Adrenal gland (tissue), 9 donors: ENCODE measurements at regions not wholly inside any gene's neighbourhood (a gene's known extent, or its start where the extent isn't known, plus 50 kb on each side); places are given as distances from the start of the nearest gene placed in this dataset.

Experiments
- DNase-seq, 7 donors: peaks; one replicate each; pipeline ENCODE4 v3.0.0-alpha.2; 2019 to 2020
- H3K27ac ChIP-seq, 5 donors: fragments of 200-600 bp; sonication (generic) in 4 of 5; 1 replicate in 3 of 5; 2 replicates in 2 of 5; pipeline versions ENCODE4 v1.5.1 to v1.8.0; 2016 to 2020; ENCODE audit warnings: mild to moderate bottlenecking in 1 of 5
- H3K27me3 ChIP-seq: fragments of 200-600 bp; 2 replicates; pipeline ENCODE4 v1.8.0; 2021
- H3K36me3 ChIP-seq, 2 donors: fragments of 200-600 bp; replicated peaks in 1 of 2; 1 replicate in 1 of 2; 2 replicates in 1 of 2; pipeline versions ENCODE4 v1.5.1 to v1.8.0; 2018 to 2022
- H3K4me1 ChIP-seq, 2 donors: fragments of 200-600 bp; replicated peaks in 1 of 2; 1 replicate in 1 of 2; 2 replicates in 1 of 2; pipeline versions ENCODE4 v1.5.1 to v1.8.0; 2018 to 2021
- H3K4me3 ChIP-seq, 4 donors: fragments of 200-600 bp; sonication (generic) in 3 of 4; one replicate each; pipeline ENCODE4 v1.5.1; 2016 to 2018
- H3K9me3 ChIP-seq, 3 donors: fragments of 200-600 bp; sonication (generic) in 1 of 3; replicated peaks in 1 of 3; 1 replicate in 2 of 3; 2 replicates in 1 of 3; pipeline versions ENCODE4 v1.5.1 to v1.8.0; 2016 to 2021
- POLR2A ChIP-seq, 2 donors: fragments of 450-650 bp; IDR thresholded peaks; one replicate each; pipeline ENCODE4 v1.6.1; 2017; ENCODE audit warnings: antibody characterized with exemption in 2 of 2, mild to moderate bottlenecking in 2 of 2, moderate library complexity in 1 of 2
- WGBS, 4 donors: extraction: QIAGEN DNeasy Blood & Tissue Kit in 2 of 4; methylation state at CpG; one replicate each; pipeline versions ENCODE4 v1.1.5 to v1.1.7; 2013 to 2017; 5-methylcytosine and 5-hydroxymethylcytosine counted together
- intact Hi-C, 2 donors: fragments of 100-400 bp; cut with DNase I; formaldehyde crosslinking; loops; one replicate each; pipeline versions ENCODE4 v1.14.1 to v1.15.0; 2022 to 2023
- TF ChIP-seq, protein P1 (sequence below), 6 experiments: fragments of 450-650 bp in 4 of 6; fragments of 200-600 bp in 2 of 6; sonication (generic) in 1 of 6; IDR thresholded peaks; 1 replicate in 5 of 6; 2 replicates in 1 of 6; pipeline versions ENCODE4 v1.5.1 to v1.8.0; 2016 to 2021; ENCODE audit warnings: antibody characterized with exemption in 6 of 6, mild to moderate bottlenecking in 2 of 6, moderate library complexity in 1 of 6
- donor health status: healthy with polysubstance abuse.
- donor health status: Bipolar disorder and iron deficiency.
- donor health status: DM: yes; HTN: yes; CAD: no.
- donor health status: DM: no; HTN: no; CAD: no.
- donor health status: DM: no; HTN: no; CAD: no.

- Histone ChIP-seq H3K36me3 (no peaks in the 10 kb centered on the region), H3K9me3 (no peaks in the 10 kb centered on the region), H3K27ac (no peak overlapping the region), H3K4me3 (no peak overlapping the region), H3K4me1 (no peaks in the 10 kb centered on the region), H3K27me3 (no peaks in the 10 kb centered on the region)
- WGBS, 4 donors = 69 to 79% (median 72%) methylated on average over 9 of the region's 9 CpGs
- TF ChIP-seq, protein P1, sequence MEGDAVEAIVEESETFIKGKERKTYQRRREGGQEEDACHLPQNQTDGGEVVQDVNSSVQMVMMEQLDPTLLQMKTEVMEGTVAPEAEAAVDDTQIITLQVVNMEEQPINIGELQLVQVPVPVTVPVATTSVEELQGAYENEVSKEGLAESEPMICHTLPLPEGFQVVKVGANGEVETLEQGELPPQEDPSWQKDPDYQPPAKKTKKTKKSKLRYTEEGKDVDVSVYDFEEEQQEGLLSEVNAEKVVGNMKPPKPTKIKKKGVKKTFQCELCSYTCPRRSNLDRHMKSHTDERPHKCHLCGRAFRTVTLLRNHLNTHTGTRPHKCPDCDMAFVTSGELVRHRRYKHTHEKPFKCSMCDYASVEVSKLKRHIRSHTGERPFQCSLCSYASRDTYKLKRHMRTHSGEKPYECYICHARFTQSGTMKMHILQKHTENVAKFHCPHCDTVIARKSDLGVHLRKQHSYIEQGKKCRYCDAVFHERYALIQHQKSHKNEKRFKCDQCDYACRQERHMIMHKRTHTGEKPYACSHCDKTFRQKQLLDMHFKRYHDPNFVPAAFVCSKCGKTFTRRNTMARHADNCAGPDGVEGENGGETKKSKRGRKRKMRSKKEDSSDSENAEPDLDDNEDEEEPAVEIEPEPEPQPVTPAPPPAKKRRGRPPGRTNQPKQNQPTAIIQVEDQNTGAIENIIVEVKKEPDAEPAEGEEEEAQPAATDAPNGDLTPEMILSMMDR (IDR thresholded peaks at IDR 0.05) = no peak
- no peak for TF ChIP-seq POLR2A (IDR thresholded peaks at IDR 0.05)
- no peak for DNase-seq
- intact Hi-C loops = no loop called here
Observed at GRCh38 chr17:12507026-12507595, 158.6 kb upstream of the MYOCD start.

- DNase-seq = no peak
- 75 to 78% (median 76%) methylated on average over 1 of the region's 1 CpG for WGBS, 4 donors
- intact Hi-C loops = no loop called here
- no peaks in the 10 kb centered on the region for H3K27me3 ChIP-seq
- H3K4me1 ChIP-seq = no peaks in the 10 kb centered on the region
- no peaks in the 10 kb centered on the region for H3K9me3 ChIP-seq
- H3K36me3 ChIP-seq = no peaks in the 10 kb centered on the region
- H3K27ac ChIP-seq = no peak overlapping the region
- TF ChIP-seq, protein P1 (IDR thresholded peaks at IDR 0.05) = no peak
- no peak for TF ChIP-seq POLR2A (IDR thresholded peaks at IDR 0.05)
- no peak overlapping the region for H3K4me3 ChIP-seq
Observed at GRCh38 chr17:12509801-12510200, 155.9 kb upstream of the MYOCD start.

DNA sequence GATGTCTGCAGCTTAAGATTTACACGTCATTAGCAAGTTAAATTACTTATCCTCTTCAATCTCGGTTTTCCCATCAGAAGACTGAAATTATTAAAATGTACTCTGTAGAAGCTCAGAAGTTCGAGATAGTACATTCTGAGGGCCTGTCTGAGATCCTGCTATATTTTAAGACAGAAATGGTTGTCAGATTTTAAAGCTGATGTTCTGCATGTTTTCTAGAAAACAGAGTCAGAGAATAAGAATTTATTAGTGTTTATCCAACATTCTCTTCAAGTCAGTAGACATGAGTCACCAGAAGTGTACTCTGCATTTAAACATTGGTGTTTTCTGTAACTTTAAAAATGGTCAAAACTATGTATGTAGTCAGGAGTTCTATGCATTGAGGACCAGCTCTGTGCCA, 155.2 kb upstream of the MYOCD start:
- no peak for DNase-seq
- WGBS, 4 donors = 47 to 67% (median 61%) methylated on average over 3 of the region's 3 CpGs
- no peak for TF ChIP-seq POLR2A (IDR thresholded peaks at IDR 0.05)
- TF ChIP-seq, protein P1 (IDR thresholded peaks at IDR 0.05) = no peak
- intact Hi-C loops = no loop called here
- no peaks in the 10 kb centered on the region for H3K27me3 ChIP-seq
- H3K9me3 ChIP-seq = no peaks in the 10 kb centered on the region
- H3K27ac ChIP-seq = no peak overlapping the region
- H3K36me3 ChIP-seq = no peaks in the 10 kb centered on the region
- no peak overlapping the region for H3K4me3 ChIP-seq
- H3K4me1 ChIP-seq = no peaks in the 10 kb centered on the region

- no peak for TF ChIP-seq POLR2A (IDR thresholded peaks at IDR 0.05)
- TF ChIP-seq, protein P1 (IDR thresholded peaks at IDR 0.05) = no peak
Observed at GRCh38 chr17:12512694-12513355, 152.9 kb upstream of the MYOCD start.

More at GRCh38 chr17:12512694-12513355, 152.9 kb upstream of the MYOCD start:
- intact Hi-C loops = no loop called here
- Histone ChIP-seq H3K4me3 (no peak overlapping the region), H3K27me3 (no peaks in the 10 kb centered on the region), H3K9me3 (no peaks in the 10 kb centered on the region), H3K36me3 (no peaks in the 10 kb centered on the region), H3K27ac (no peak overlapping the region), H3K4me1 (no peaks in the 10 kb centered on the region)
- DNase-seq = no peak
- 71 to 78% (median 75%) methylated on average over 4 of the region's 4 CpGs for WGBS, 4 donors
